ENCODE measurements at regions not wholly inside any gene's neighbourhood (a gene's known extent, or its start where the extent isn't known, plus 50 kb on each side); places are given as distances from the start of the nearest gene placed in this dataset.
"Not testable (repeated sequence)": the region's sequence is repeated elsewhere in the genome, so short reads cannot be mapped to it uniquely, and the experiment has no call there.

DNA sequence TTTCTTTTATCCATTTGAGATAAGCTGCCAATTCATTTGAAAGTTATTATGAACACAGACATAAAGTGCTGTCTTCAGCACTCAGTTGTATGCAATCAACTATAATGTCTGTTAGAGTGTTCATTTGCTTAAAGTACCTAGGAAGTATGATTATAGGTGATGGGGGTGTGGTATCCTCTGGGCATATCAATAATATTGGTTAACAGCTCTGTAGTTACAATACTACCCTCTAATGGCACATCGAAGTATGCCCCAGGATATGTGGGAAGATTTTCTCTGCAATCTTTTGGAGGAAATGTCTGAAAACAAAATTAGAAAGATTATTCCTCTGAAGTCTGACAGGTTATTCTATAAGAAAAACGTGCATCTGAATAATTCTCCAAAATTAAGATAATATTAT, 429.7 kb downstream of the ARL4A start:
- peaks cover 9% of the 10 kb centered on the region for H3K4me1 ChIP-seq (ENCODE audit: control insufficient read depth, insufficient read depth, low read length)
- H3K27me3 ChIP-seq (ENCODE audit: control insufficient read depth, insufficient read depth, low read length): no peaks in the 10 kb centered on the region
- no peaks in the 10 kb centered on the region for H3K9me3 ChIP-seq (ENCODE audit: control insufficient read depth, low read length)
- H3K9ac ChIP-seq (ENCODE audit: low read length): no peak overlapping the region
- no peaks in the 10 kb centered on the region for H3K36me3 ChIP-seq (ENCODE audit: control insufficient read depth, insufficient read depth, low read length)
- H3K4me3 ChIP-seq (ENCODE audit: low read length): no peak overlapping the region

DNA sequence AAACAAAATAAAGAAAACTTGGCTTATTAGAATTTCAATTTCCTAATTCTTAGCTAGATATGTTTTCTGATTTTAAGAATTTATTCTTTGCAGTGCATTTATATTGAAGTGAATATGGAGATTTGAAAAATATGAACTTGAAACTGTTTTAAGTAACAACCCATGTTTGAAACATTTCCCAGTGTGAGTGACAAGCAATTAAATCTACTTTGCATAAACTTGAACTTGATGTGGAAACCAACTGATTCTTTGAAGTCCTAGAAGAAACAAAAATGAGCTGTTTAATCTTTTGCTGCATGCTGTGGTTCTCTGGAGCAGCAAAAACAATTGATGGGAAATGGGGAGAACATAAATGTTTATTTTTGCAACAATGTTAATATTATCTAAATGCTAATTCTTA, 430.2 kb downstream of the ARL4A start:
- H3K9me3 ChIP-seq (ENCODE audit: control insufficient read depth, low read length): no peaks in the 10 kb centered on the region
- no peaks in the 10 kb centered on the region for H3K27me3 ChIP-seq (ENCODE audit: control insufficient read depth, insufficient read depth, low read length)
- no peak overlapping the region for H3K9ac ChIP-seq (ENCODE audit: low read length)
- H3K4me3 ChIP-seq (ENCODE audit: low read length): no peak overlapping the region
- peaks cover 9% of the 10 kb centered on the region for H3K4me1 ChIP-seq (ENCODE audit: control insufficient read depth, insufficient read depth, low read length)
- H3K36me3 ChIP-seq (ENCODE audit: control insufficient read depth, insufficient read depth, low read length): no peaks in the 10 kb centered on the region

DNA sequence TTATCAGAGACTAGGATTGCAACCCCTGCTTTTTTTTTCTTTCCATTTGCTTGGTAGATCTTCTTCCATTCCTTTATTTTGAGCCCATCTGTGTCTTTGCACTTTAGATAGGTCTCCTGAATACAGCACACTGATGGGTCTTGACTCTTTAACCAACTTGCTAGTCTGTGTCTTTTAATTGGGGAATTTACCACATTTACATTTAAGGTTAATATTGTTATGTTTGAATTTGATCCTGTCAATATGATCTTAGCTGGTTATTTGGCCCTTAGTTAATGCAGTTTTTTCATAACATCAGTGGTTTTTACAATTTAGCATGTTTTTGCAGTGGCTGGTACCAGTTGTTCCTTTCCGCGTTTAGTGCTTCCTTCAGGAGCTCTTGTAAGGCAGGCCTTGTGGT, 437.2 kb downstream of the ARL4A start:
- not testable (repeated sequence) for H3K36me3 ChIP-seq (ENCODE audit: control insufficient read depth, insufficient read depth, low read length); H3K4me3 ChIP-seq (ENCODE audit: low read length); H3K27me3 ChIP-seq (ENCODE audit: control insufficient read depth, insufficient read depth, low read length); H3K4me1 ChIP-seq (ENCODE audit: control insufficient read depth, insufficient read depth, low read length); H3K9ac ChIP-seq (ENCODE audit: low read length); H3K9me3 ChIP-seq (ENCODE audit: control insufficient read depth, low read length)

DNA sequence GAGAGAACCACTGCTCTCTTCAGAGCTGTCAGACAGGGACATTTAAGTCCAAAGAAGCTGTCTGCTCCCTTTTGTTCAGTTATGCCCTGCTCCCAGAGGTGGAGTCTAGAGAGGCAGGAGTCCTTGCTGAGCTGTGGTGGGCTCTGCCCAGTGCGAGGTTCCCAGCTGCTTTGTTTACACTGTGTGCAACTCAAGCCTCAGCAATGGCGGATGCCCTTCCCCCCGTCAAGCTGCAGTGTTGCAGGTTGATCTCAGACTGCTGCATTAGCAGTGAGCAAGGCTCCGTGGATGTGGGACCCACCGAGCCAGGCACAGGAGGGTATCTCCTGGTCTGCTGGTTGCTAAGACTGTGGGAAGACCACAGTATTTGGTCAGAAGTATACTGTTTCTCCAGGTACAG, 438.9 kb downstream of the ARL4A start:
- Histone ChIP-seq H3K27me3 (ENCODE audit: control insufficient read depth, insufficient read depth, low read length) (no peaks in the 10 kb centered on the region), H3K36me3 (ENCODE audit: control insufficient read depth, insufficient read depth, low read length) (no peaks in the 10 kb centered on the region), H3K9me3 (ENCODE audit: control insufficient read depth, low read length) (no peaks in the 10 kb centered on the region), H3K4me3 (ENCODE audit: low read length) (no peak overlapping the region), H3K9ac (ENCODE audit: low read length) (no peak overlapping the region), H3K4me1 (ENCODE audit: control insufficient read depth, insufficient read depth, low read length) (no peaks in the 10 kb centered on the region)

DNA sequence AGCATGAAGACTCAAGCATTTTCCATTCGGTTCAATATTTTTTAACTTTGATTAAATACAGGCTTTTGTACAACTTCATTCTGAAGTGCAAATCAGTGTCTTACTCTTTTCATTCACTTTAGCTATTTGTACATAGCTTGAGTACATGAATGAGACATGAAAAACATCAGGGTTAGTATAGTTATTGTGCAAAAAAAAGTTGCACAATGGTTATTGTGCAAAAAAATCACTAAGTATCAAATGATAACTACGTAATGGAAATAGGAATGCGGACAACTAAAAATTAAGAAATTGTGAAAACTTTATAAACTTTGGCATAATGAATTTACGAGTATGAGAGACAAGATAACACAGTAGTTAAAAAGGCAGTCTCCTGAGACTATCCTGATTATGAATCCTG, 442.9 kb downstream of the ARL4A start:
- no peaks in the 10 kb centered on the region for H3K4me1 ChIP-seq (ENCODE audit: control insufficient read depth, insufficient read depth, low read length)

GRCh38 chr7:13130906-13131305, 443.5 kb downstream of the ARL4A start:
- H3K4me1 ChIP-seq (ENCODE audit: control insufficient read depth, insufficient read depth, low read length); H3K4me3 ChIP-seq (ENCODE audit: low read length); H3K27me3 ChIP-seq (ENCODE audit: control insufficient read depth, insufficient read depth, low read length); H3K9me3 ChIP-seq (ENCODE audit: control insufficient read depth, low read length); H3K9ac ChIP-seq (ENCODE audit: low read length); H3K36me3 ChIP-seq (ENCODE audit: control insufficient read depth, insufficient read depth, low read length): not testable (repeated sequence)

More for the DNA sequence above, 442.9 kb downstream of the ARL4A start:
- Histone ChIP-seq H3K27me3 (ENCODE audit: control insufficient read depth, insufficient read depth, low read length) (no peaks in the 10 kb centered on the region), H3K4me3 (ENCODE audit: low read length) (no peak overlapping the region), H3K9me3 (ENCODE audit: control insufficient read depth, low read length) (no peaks in the 10 kb centered on the region), H3K9ac (ENCODE audit: low read length) (no peak overlapping the region), H3K36me3 (ENCODE audit: control insufficient read depth, insufficient read depth, low read length) (no peaks in the 10 kb centered on the region)

DNA sequence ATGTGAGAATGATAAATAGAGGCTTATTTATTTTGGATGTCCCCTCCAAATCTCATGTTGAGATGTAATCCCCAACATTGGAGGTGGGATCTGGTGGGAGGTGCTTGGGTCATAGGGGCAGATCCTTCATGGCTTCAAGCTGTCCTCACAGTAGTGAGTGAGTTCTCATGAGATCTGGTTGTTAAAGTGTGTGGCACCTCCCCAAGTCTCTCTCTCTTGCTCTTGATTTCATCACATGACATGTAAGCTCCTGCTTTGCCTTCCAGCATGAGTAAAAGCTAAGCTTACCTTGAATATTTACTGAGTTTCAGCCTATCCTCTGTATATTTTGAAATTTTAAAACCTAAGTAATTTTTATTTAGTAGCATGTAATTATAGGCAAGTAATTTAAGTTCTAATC, 444.9 kb downstream of the ARL4A start:
- H3K36me3 ChIP-seq (ENCODE audit: control insufficient read depth, insufficient read depth, low read length): no peaks in the 10 kb centered on the region
- H3K27me3 ChIP-seq (ENCODE audit: control insufficient read depth, insufficient read depth, low read length): no peaks in the 10 kb centered on the region
- no peak overlapping the region for H3K9ac ChIP-seq (ENCODE audit: low read length)
- H3K4me3 ChIP-seq (ENCODE audit: low read length): no peak overlapping the region
- no peaks in the 10 kb centered on the region for H3K9me3 ChIP-seq (ENCODE audit: control insufficient read depth, low read length)
- no peaks in the 10 kb centered on the region for H3K4me1 ChIP-seq (ENCODE audit: control insufficient read depth, insufficient read depth, low read length)

DNA sequence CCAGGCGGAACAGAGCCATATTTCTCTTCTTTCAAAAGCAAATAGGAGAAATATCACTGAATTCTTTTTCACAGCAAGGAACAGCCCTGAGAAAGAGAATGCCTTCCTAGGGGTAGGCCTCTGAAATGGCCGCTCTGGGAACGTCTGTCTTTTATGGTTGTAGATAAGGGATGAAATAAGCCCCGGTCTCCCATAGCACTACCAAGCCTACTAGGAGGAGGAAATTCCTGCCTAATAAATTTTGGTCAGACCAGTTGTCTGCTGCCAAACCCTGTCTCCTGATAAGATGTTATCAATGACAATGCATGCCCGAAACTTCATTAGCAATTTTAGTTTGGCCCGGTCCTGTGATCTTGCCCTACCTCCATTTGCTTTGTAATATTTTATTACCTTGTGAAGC, 448.9 kb downstream of the ARL4A start:
- not testable (repeated sequence) for H3K4me1 ChIP-seq (ENCODE audit: control insufficient read depth, insufficient read depth, low read length); H3K9me3 ChIP-seq (ENCODE audit: control insufficient read depth, low read length); H3K4me3 ChIP-seq (ENCODE audit: low read length); H3K27me3 ChIP-seq (ENCODE audit: control insufficient read depth, insufficient read depth, low read length); H3K36me3 ChIP-seq (ENCODE audit: control insufficient read depth, insufficient read depth, low read length); H3K9ac ChIP-seq (ENCODE audit: low read length)

- no peak overlapping the region for H3K9ac ChIP-seq (ENCODE audit: low read length)
- H3K27me3 ChIP-seq (ENCODE audit: control insufficient read depth, insufficient read depth, low read length): no peaks in the 10 kb centered on the region
- no peaks in the 10 kb centered on the region for H3K4me1 ChIP-seq (ENCODE audit: control insufficient read depth, insufficient read depth, low read length)
- no peak overlapping the region for H3K4me3 ChIP-seq (ENCODE audit: low read length)
- H3K9me3 ChIP-seq (ENCODE audit: control insufficient read depth, low read length): no peaks in the 10 kb centered on the region
- no peaks in the 10 kb centered on the region for H3K36me3 ChIP-seq (ENCODE audit: control insufficient read depth, insufficient read depth, low read length)
Measured at GRCh38 chr7:13139436-13139835, 452.0 kb downstream of the ARL4A start.

DNA sequence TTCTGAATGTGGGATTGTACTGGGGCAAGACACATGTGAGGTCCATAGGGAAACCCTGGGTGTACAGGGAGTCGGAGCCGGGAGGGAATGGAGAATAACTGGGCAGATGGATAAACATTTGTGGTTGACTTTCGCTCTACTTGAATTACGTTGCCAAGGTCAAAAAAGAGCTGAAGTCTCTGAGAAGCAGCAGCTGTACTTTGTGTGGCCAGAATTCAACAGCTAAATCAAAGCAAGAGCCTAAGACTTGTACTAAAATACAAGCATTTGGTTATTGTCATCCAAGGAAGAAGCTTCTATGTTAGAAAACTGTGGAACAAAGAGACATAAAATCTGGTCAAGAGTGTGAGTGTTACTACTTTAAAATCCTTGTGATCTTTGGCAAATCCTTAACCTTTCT, 457.2 kb downstream of the ARL4A start:
- H3K27me3 ChIP-seq (ENCODE audit: control insufficient read depth, insufficient read depth, low read length): no peaks in the 10 kb centered on the region
- no peaks in the 10 kb centered on the region for H3K9me3 ChIP-seq (ENCODE audit: control insufficient read depth, low read length)
- no peak overlapping the region for H3K4me3 ChIP-seq (ENCODE audit: low read length)
- H3K9ac ChIP-seq (ENCODE audit: low read length): no peak overlapping the region
- no peaks in the 10 kb centered on the region for H3K36me3 ChIP-seq (ENCODE audit: control insufficient read depth, insufficient read depth, low read length)
- no peaks in the 10 kb centered on the region for H3K4me1 ChIP-seq (ENCODE audit: control insufficient read depth, insufficient read depth, low read length)

DNA sequence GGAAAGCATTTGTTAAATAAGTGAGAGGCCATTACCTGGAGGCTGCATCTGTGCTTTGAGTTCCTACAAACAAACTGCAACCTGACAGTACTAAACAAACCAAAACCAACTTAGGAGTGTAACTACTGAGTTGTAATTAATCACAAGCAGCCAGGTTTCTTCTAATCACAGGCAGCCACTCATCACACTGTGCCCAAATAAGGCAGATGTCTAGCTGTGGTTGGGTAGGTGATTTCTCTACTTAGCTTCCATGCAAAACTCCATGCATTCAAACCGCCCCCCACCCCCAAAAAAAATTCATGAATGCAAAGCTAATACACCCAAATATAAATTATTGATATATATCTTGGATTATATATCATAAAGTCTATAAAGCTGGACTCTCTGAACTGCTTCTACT, 461.1 kb downstream of the ARL4A start:
- Histone ChIP-seq H3K27me3 (ENCODE audit: control insufficient read depth, insufficient read depth, low read length) (no peaks in the 10 kb centered on the region), H3K4me1 (ENCODE audit: control insufficient read depth, insufficient read depth, low read length) (no peaks in the 10 kb centered on the region), H3K9me3 (ENCODE audit: control insufficient read depth, low read length) (no peaks in the 10 kb centered on the region), H3K36me3 (ENCODE audit: control insufficient read depth, insufficient read depth, low read length) (no peaks in the 10 kb centered on the region), H3K9ac (ENCODE audit: low read length) (no peak overlapping the region), H3K4me3 (ENCODE audit: low read length) (no peak overlapping the region)

DNA sequence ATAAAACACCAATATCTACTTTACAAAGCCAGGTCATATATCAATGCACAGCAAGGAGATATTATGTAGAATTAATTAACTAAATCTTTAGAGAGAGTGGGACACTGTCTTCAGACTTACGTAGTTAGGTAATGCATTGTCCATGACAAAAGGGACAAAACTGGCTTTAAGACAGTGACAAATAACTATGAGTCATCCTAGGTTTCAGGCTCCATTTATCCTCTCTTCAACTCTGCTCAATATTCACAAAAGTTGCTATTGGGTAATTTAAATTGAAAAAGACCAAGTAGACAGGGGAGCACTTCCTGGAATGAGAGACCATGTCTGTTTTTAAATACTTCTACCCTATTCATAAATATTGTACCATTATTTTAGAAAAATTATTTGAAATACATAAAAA, 464.5 kb downstream of the ARL4A start:
- Histone ChIP-seq H3K9me3 (ENCODE audit: control insufficient read depth, low read length) (no peaks in the 10 kb centered on the region), H3K9ac (ENCODE audit: low read length) (no peak overlapping the region), H3K4me3 (ENCODE audit: low read length) (no peak overlapping the region), H3K4me1 (ENCODE audit: control insufficient read depth, insufficient read depth, low read length) (no peaks in the 10 kb centered on the region), H3K27me3 (ENCODE audit: control insufficient read depth, insufficient read depth, low read length) (no peaks in the 10 kb centered on the region), H3K36me3 (ENCODE audit: control insufficient read depth, insufficient read depth, low read length) (no peaks in the 10 kb centered on the region)

- H3K9ac ChIP-seq (ENCODE audit: low read length): no peak overlapping the region
- no peaks in the 10 kb centered on the region for H3K36me3 ChIP-seq (ENCODE audit: control insufficient read depth, insufficient read depth, low read length)
- H3K4me3 ChIP-seq (ENCODE audit: low read length): no peak overlapping the region
- H3K9me3 ChIP-seq (ENCODE audit: control insufficient read depth, low read length): no peaks in the 10 kb centered on the region
- H3K4me1 ChIP-seq (ENCODE audit: control insufficient read depth, insufficient read depth, low read length): no peaks in the 10 kb centered on the region
- H3K27me3 ChIP-seq (ENCODE audit: control insufficient read depth, insufficient read depth, low read length): no peaks in the 10 kb centered on the region
Measured at GRCh38 chr7:13152755-13153154, 465.3 kb downstream of the ARL4A start.
